ENCODE measurements at regions not wholly inside any gene's neighbourhood (a gene's known extent, or its start where the extent isn't known, plus 50 kb on each side); places are given as distances from the start of the nearest gene placed in this dataset.

- H3K4me3 ChIP-seq: no peak overlapping the region
- H3K27ac ChIP-seq: no peak overlapping the region
- H3K36me3 ChIP-seq: no peaks in the 10 kb centered on the region
- no peak for DNase-seq
- peaks cover 0 to 4% (median 0%) of the 10 kb centered on the region in 7 donors for H3K27me3 ChIP-seq (replicated peaks in 1 of 7)
- TF ChIP-seq POLR2A (IDR thresholded peaks at IDR 0.05) (no peak), POLR2AphosphoS5 (IDR thresholded peaks at IDR 0.05) (no peak)
- TF ChIP-seq, protein P1, sequence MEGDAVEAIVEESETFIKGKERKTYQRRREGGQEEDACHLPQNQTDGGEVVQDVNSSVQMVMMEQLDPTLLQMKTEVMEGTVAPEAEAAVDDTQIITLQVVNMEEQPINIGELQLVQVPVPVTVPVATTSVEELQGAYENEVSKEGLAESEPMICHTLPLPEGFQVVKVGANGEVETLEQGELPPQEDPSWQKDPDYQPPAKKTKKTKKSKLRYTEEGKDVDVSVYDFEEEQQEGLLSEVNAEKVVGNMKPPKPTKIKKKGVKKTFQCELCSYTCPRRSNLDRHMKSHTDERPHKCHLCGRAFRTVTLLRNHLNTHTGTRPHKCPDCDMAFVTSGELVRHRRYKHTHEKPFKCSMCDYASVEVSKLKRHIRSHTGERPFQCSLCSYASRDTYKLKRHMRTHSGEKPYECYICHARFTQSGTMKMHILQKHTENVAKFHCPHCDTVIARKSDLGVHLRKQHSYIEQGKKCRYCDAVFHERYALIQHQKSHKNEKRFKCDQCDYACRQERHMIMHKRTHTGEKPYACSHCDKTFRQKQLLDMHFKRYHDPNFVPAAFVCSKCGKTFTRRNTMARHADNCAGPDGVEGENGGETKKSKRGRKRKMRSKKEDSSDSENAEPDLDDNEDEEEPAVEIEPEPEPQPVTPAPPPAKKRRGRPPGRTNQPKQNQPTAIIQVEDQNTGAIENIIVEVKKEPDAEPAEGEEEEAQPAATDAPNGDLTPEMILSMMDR (IDR thresholded peaks at IDR 0.05 in 8 of 11, conservative IDR thresholded peaks at IDR 0.05 in 3 of 11): no peak
- H3K4me1 ChIP-seq: no peaks in the 10 kb centered on the region
- H3K9me3 ChIP-seq: peaks cover 0 to 5% (median 0%) of the 10 kb centered on the region in 8 donors
- 90 to 97% (median 93%) methylated on average over 4 of the region's 4 CpGs for WGBS, 5 donors
- intact Hi-C loops (cut with DNase I; ENCODE audit: low total_unique reads): no loop called here
These were observed 200.8 kb upstream of the ZC3H12C start for GRCh38 chr11:109892321-109892794.

- DNase-seq: no peak
- Histone ChIP-seq H3K4me3 (no peak overlapping the region), H3K27me3 (replicated peaks in 1 of 7) (peaks cover 0 to 4% (median 0%) of the 10 kb centered on the region in 7 donors), H3K4me1 (no peaks in the 10 kb centered on the region), H3K9me3 (peaks cover 0 to 21% (median 16%) of the 10 kb centered on the region in 8 donors), H3K36me3 (no peaks in the 10 kb centered on the region), H3K27ac (no peak overlapping the region)
- WGBS, 5 donors: 65 to 86% (median 68%) methylated on average over 1 of the region's 1 CpG
- intact Hi-C loops (cut with DNase I; ENCODE audit: low total_unique reads): no loop called here
- no peak for TF ChIP-seq POLR2A (IDR thresholded peaks at IDR 0.05)
- no peak for TF ChIP-seq POLR2AphosphoS5 (IDR thresholded peaks at IDR 0.05)
- TF ChIP-seq, protein P1 (IDR thresholded peaks at IDR 0.05 in 8 of 11, conservative IDR thresholded peaks at IDR 0.05 in 3 of 11): no peak
These were observed 198.9 kb upstream of the ZC3H12C start for GRCh38 chr11:109894242-109894641.

DNA sequence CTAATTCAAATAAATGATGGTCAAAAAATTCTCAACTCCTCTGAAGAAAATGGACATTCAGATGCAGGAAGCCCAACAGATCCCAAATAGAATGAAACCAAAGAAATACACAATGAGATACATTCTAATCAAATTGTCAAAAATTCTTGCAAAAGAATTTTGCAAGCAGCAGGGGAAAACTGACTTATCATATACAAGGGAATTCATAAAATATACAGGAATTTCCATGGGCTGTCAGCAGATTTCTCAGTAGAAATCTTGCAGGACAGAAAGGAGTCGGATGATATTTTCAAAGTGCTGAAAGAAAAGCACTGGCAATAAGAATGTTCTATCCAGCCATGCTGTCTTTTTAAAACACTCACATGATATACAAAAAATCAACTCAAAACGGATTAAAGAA, 194.6 kb upstream of the ZC3H12C start:
- DNase-seq: no peak
- H3K9me3 ChIP-seq: peaks cover 0 to 42% (median 32%) of the 10 kb centered on the region in 8 donors
- H3K4me1 ChIP-seq: no peaks in the 10 kb centered on the region
- no peaks in the 10 kb centered on the region for H3K36me3 ChIP-seq
- TF ChIP-seq POLR2A (IDR thresholded peaks at IDR 0.05): no peak
- no peak for TF ChIP-seq POLR2AphosphoS5 (IDR thresholded peaks at IDR 0.05)
- TF ChIP-seq, protein P1 (IDR thresholded peaks at IDR 0.05 in 8 of 11, conservative IDR thresholded peaks at IDR 0.05 in 3 of 11): no peak
- intact Hi-C loops (cut with DNase I; ENCODE audit: low total_unique reads): no loop called here
- H3K4me3 ChIP-seq: no peak overlapping the region
- WGBS, 5 donors: 80 to 91% (median 86%) methylated on average over 2 of the region's 2 CpGs
- no peak overlapping the region for H3K27ac ChIP-seq
- peaks cover 0 to 4% (median 0%) of the 10 kb centered on the region in 7 donors for H3K27me3 ChIP-seq (replicated peaks in 1 of 7)

DNA sequence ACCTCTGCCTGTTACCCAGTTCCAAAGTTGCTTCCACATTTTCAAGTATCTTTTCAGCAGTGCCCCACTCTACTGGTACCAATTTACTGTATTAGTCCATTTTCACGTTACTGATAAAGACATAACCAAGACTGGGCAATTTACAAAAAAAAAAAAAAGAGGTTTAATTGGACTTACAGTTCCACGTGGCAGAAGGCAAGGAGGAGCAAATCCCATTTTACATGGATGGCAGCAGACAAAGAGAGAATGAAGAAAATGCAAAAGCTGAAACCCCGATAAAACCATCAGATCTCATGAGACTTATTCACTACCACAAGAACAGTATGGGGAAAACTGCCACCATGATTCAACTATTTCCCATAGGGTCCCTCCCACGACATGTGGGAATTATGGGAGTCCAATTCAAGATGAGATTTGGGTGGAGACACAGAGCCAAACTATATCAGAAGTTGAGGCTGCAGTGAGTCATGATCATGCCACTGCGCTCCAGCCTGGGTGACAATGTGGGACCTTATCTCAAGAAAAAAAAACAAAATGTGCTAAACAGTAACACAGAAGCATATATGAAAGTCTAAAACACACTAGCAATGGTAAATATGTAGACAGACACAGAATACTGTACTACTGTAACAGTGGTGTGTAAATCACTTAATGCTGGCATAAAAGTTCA, 190.3 kb upstream of the ZC3H12C start:
- H3K4me1 ChIP-seq: no peaks in the 10 kb centered on the region
- WGBS, 5 donors: 68 to 86% (median 74%) methylated on average over 5 of the region's 5 CpGs
- peaks cover 0 to 38% (median 27%) of the 10 kb centered on the region in 8 donors for H3K9me3 ChIP-seq
- H3K27me3 ChIP-seq (replicated peaks in 1 of 7): no peaks in the 10 kb centered on the region
- no peaks in the 10 kb centered on the region for H3K36me3 ChIP-seq
- TF ChIP-seq POLR2AphosphoS5 (IDR thresholded peaks at IDR 0.05) (no peak), POLR2A (IDR thresholded peaks at IDR 0.05) (no peak)
- TF ChIP-seq, protein P1 (IDR thresholded peaks at IDR 0.05 in 8 of 11, conservative IDR thresholded peaks at IDR 0.05 in 3 of 11): no peak
- no peak for DNase-seq
- no peak overlapping the region for H3K4me3 ChIP-seq
- H3K27ac ChIP-seq: no peak overlapping the region
- intact Hi-C loops (cut with DNase I; ENCODE audit: low total_unique reads): no loop called here

Data from spleen (tissue), 11 donors.